HEK293T (cell line): ENCODE measurements at regions not wholly inside any gene's neighbourhood (a gene's known extent, or its start where the extent isn't known, plus 50 kb on each side); places are given as distances from the start of the nearest gene placed in this dataset.

Experiments
- ARNT ChIP-seq: fragments of 450-650 bp; IDR thresholded peaks from 2 replicates; pipeline ENCODE4 v1.6.1; 2017; ENCODE audit warnings: mild to moderate bottlenecking
- CTBP1 ChIP-seq: fragments of 450-650 bp; IDR thresholded peaks from 2 replicates; pipeline ENCODE4 v1.6.1; 2016; ENCODE audit warnings: borderline replicate concordance
- ELF4 ChIP-seq: fragments of 450-650 bp; IDR thresholded peaks from 2 replicates; pipeline ENCODE4 v1.6.1; 2017; ENCODE audit warnings: antibody characterized with exemption
- FOXA1 ChIP-seq: fragments of 450-650 bp; IDR thresholded peaks from 2 replicates; pipeline ENCODE4 v1.6.1; 2016; ENCODE audit warnings: mild to moderate bottlenecking
- NFRKB ChIP-seq: fragments of 450-650 bp; IDR thresholded peaks from 2 replicates; pipeline ENCODE4 v1.6.1; 2016; ENCODE audit warnings: mild to moderate bottlenecking, moderate library complexity

DNA sequence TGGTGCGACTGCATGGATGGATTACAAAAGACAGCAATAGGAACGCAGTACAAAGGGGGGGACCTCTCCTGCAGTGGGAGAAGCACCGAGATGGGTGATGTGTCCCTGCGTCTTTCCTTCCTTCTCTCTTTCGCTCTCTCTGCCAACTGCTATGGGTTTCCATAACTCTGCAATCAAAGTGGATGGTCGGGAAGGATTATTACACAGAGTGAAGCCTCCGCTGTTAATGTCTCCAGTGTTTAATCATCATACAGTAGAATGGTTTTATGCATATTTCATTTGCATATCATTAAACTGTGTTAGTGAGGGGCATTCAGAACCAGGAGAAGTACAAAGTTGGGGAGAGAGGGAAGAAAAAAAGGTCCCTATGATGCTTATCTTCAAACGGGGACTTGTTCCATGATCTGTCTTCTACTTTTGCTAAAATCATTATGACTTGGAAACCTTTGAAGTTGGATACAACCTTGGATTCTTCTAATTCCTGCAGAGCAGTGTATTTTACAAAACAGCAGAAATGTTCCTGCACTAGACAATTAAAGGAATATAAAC lies 255.9 kb upstream of the PMFBP1 start:
- no peak for TF ChIP-seq CTBP1
- TF ChIP-seq FOXA1, result no peak
- TF ChIP-seq NFRKB, result no peak
- TF ChIP-seq ARNT, result no peak
- TF ChIP-seq ELF4, result no peak
